ENCODE measurements at regions not wholly inside any gene's neighbourhood (a gene's known extent, or its start where the extent isn't known, plus 50 kb on each side); places are given as distances from the start of the nearest gene placed in this dataset.

- TF ChIP-seq CTCF (IDR thresholded peaks at IDR 0.05; ENCODE audit: low read depth, low read length) = no peak
- no peak for DNase-seq (ENCODE audit: extremely low read depth, low read depth)
These were observed 342.6 kb downstream of the SATB2 start for GRCh38 chr2:199115169-199115568.

GRCh38 chr2:199113111-199113510 lies 344.6 kb downstream of the SATB2 start:
- no peak for TF ChIP-seq CTCF (IDR thresholded peaks at IDR 0.05; ENCODE audit: low read depth, low read length)
- DNase-seq (ENCODE audit: extremely low read depth, low read depth) = no peak

- DNase-seq (ENCODE audit: extremely low read depth, low read depth) = no peak
- TF ChIP-seq CTCF (IDR thresholded peaks at IDR 0.05; ENCODE audit: low read depth, low read length) = no peak
These were observed 346.3 kb downstream of the SATB2 start for GRCh38 chr2:199111458-199111857.

GRCh38 chr2:199108056-199108455 lies 349.7 kb downstream of the SATB2 start:
- DNase-seq (ENCODE audit: extremely low read depth, low read depth) = no peak

GRCh38 chr2:199105826-199106225 lies 351.9 kb downstream of the SATB2 start:
- no peak for TF ChIP-seq CTCF (IDR thresholded peaks at IDR 0.05; ENCODE audit: low read depth, low read length)
- DNase-seq (ENCODE audit: extremely low read depth, low read depth) = no peak

More at GRCh38 chr2:199108056-199108455, 349.7 kb downstream of the SATB2 start:
- no peak for TF ChIP-seq CTCF (IDR thresholded peaks at IDR 0.05; ENCODE audit: low read depth, low read length)

- DNase-seq (ENCODE audit: extremely low read depth, low read depth) = no peak
- TF ChIP-seq CTCF (IDR thresholded peaks at IDR 0.05; ENCODE audit: low read depth, low read length) = no peak
These were observed 356.3 kb downstream of the SATB2 start for GRCh38 chr2:199101487-199101886.

GRCh38 chr2:199100326-199101110 lies 357.2 kb downstream of the SATB2 start:
- no peak for TF ChIP-seq CTCF (IDR thresholded peaks at IDR 0.05; ENCODE audit: low read depth, low read length)
- DNase-seq (ENCODE audit: extremely low read depth, low read depth) = peak; percentile 56
